ENCODE measurements at regions not wholly inside any gene's neighbourhood (a gene's known extent, or its start where the extent isn't known, plus 50 kb on each side); places are given as distances from the start of the nearest gene placed in this dataset.

- TF ChIP-seq ZFX (IDR thresholded peaks at IDR 0.05) (no peak), CTCF (conservative IDR thresholded peaks at IDR 0.05) (no peak)
- H3K27ac ChIP-seq = no peak overlapping the region
Observed at GRCh38 chr9:93896496-93897033, 58.6 kb downstream of the BARX1 start.

GRCh38 chr9:93896093-93896492 lies 59.1 kb downstream of the BARX1 start:
- no peak overlapping the region for H3K27ac ChIP-seq
- TF ChIP-seq ZFX (IDR thresholded peaks at IDR 0.05) (no peak), CTCF (conservative IDR thresholded peaks at IDR 0.05) (no peak)

- H3K27ac ChIP-seq = no peak overlapping the region
- TF ChIP-seq CTCF (conservative IDR thresholded peaks at IDR 0.05) (no peak), ZFX (IDR thresholded peaks at IDR 0.05) (no peak)
Observed at GRCh38 chr9:93895535-93895934, 59.6 kb downstream of the BARX1 start.

- no peak overlapping the region for H3K27ac ChIP-seq
- no peak for TF ChIP-seq CTCF (conservative IDR thresholded peaks at IDR 0.05)
- TF ChIP-seq ZFX (IDR thresholded peaks at IDR 0.05) = no peak
Observed at GRCh38 chr9:93894691-93895079, 60.5 kb downstream of the BARX1 start.

GRCh38 chr9:93893899-93894690 lies 61.1 kb downstream of the BARX1 start:
- TF ChIP-seq CTCF (conservative IDR thresholded peaks at IDR 0.05) = no peak
- no peak for TF ChIP-seq ZFX (IDR thresholded peaks at IDR 0.05)
- no peak overlapping the region for H3K27ac ChIP-seq

GRCh38 chr9:93893194-93893593 lies 62.0 kb downstream of the BARX1 start:
- no peak overlapping the region for H3K27ac ChIP-seq
- no peak for TF ChIP-seq ZFX (IDR thresholded peaks at IDR 0.05)
- no peak for TF ChIP-seq CTCF (conservative IDR thresholded peaks at IDR 0.05)

- TF ChIP-seq CTCF (conservative IDR thresholded peaks at IDR 0.05) (no peak), ZFX (IDR thresholded peaks at IDR 0.05) (no peak)
- no peak overlapping the region for H3K27ac ChIP-seq
Observed at GRCh38 chr9:93892748-93893147, 62.4 kb downstream of the BARX1 start.

All from C4-2B (cell line).